Ecto neural progenitor cell (in vitro differentiated cells): ENCODE measurements at regions not wholly inside any gene's neighbourhood (a gene's known extent, or its start where the extent isn't known, plus 50 kb on each side); places are given as distances from the start of the nearest gene placed in this dataset.
"Not testable (repeated sequence)": the region's sequence is repeated elsewhere in the genome, so short reads cannot be mapped to it uniquely, and the experiment has no call there.

Experiments used
- DNase-seq: peaks from one replicate; pipeline ENCODE4 v3.0.0-alpha.2; 2018; ENCODE audit warnings: low spot score

DNA sequence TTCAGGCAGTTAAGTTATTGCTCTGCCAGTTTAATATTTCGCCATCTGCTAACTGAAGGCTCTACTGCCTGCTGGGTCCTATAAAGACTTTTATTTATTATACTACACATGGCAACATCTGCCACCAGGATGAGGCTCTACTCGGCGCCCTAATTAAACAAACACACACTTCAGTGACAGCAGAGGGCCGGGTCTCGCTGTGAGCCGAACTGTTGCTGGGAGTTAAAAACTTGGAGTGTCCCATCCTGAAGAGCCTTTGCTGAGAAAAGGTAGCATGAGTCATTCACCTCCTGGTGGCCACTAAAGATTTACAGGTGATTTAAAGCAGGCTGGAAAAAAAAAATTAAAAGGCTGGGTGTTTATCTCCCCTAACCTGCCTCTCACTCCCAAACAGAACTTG, 183.7 kb downstream of the NPIPA8 start:
- DNase-seq: not testable (repeated sequence)

DNA sequence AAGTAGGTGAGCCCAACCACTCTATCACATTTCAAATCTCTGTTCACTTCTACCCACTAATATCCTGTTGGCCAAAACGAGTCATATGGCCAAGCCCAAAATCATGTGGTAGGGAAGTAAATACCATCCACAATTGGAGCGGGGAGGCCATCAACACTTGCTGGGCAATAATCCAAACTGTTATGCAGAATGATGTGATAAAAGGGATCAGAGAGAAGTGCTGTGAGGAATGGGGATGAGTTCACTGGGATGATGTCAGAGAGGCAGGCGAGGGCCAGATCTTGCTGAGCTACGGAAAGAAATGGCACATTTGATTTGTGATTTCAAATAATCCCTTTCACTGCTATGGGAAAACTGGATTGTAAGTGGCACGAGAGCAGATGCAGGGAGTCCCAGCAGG, 188.4 kb downstream of the NPIPA8 start:
- DNase-seq: not testable (repeated sequence)

DNA sequence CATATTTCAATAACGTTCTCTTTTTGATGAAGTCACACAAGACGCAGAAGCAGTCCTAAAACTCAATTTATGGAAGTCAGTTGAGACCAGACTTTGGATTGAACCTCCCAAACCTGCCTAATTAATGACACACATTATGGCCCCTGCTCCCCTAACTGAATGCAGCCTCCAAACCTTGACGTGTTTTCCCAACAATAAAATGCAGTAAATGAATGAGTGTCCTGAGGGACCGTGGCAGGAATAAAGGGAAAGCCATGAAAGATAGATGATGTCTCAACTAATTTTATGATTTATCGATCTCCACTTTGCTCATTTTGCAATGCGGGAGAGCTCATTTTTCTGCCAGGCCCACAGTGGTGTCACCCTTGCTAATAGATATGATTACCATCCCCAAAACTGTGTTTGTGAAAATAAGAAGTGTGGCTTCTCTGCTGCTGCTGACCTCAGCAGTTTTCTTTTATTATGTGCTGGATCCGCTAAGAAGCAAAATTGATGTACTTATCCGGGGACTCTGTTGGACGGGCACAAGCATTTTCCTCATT, 189.9 kb downstream of the NPIPA8 start:
- not testable (repeated sequence) for DNase-seq

DNA sequence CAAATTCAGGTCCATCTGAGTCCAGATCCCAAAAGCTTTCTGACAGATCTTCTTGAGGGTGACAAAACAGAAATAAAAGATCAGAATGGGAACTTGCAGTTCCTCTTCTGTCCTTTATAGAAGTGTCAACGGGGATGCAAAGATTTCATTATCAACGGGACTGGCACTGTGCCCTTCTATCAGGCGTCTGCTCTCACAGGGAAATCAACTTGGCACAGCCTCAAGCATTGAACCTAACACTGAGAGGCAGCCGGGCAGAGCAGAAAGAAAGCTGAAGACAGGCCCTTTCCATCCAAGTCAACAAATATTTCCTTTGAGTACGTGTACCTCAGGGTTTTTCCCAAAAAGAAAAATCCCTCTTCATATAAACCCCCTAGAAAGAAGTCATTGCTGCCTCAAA, 194.5 kb downstream of the NPIPA8 start:
- not testable (repeated sequence) for DNase-seq

DNA sequence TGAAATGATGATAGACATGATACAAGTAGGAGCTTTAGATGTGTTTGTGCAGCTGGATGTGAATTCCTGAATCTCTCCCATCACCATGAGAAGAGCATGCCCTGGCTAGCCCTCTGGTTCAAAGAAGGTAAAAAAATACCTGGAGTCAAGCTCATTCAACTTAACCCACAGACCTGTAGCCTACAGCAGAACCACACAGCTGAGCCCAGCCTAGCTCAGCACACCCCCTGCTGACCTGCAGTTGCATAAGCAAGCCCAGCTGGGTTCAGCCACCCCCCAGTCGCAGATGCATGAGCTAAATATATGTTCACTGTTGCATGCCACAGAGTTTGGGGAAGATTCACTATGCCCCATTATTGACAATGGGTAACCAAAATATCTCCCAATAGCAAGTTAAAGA, 200.2 kb downstream of the NPIPA8 start:
- not testable (repeated sequence) for DNase-seq

DNA sequence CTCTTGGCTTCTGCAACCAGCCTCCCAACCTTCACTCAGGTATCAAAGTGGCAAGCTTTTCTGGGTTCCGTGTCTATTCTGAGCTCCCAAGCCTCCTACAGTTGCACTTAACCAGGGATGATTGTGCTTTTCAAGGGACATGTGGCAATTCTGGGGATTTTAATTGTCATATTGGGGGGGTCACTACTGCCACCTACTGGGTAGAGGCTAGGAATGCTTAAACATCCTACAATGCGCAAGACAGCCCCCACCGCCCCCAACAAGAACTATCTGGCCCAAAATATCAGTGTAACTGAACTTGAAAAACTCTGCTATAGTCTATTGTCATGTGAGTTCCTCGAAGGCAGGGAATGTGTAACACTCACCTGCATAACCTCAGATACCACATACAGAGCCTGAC, 201.5 kb downstream of the NPIPA8 start:
- not testable (repeated sequence) for DNase-seq

DNA sequence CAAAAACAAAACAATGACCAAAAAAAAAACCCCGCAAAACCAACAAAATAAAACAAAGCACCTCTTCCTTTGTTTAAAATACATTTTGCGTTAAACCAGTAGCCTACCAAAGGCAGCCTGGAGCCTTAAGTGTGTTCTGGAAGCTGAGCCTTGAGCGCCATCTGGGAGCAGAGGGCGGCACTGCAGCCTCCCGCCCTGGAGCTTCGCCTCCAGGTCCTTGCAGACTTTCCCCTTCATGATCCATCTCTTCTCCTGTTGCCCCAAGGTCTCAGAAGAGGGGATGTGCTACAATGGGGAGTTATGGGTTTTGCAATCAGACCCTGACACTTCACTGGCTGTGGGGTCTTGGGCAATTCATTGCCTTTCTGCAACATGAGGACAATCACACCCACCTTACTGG, 204.9 kb downstream of the NPIPA8 start:
- DNase-seq: not testable (repeated sequence)

DNA sequence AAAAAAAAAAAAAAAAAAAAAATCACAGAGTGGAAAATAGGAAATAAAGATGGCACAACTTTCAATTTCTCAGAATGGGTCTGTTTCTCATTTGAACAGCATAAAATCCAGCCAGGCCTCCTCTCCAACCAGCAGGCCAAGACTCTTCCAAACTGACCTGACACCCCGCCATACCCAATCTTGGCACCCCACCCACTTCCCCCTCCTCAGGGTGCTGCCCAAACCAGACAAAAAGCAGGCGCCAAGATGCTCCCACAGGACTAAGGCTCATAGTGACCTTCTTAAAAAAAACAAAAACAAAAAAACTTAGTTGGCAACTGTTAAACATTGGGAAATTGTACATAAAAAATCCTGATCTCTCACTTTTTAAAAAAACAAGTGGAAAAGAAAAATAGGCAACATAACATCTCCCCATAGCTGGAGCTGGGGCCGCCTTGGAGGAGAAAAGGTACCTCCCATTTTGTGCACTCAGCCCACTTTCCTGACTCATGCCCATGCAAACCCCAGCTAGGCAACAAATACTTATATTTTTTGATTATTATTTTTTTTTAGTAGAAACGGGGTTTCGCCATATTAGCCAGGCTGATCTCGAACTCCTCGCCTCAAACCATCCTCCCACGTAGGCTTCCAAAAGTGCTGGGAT, 205.9 kb downstream of the NPIPA8 start:
- not testable (repeated sequence) for DNase-seq

DNA sequence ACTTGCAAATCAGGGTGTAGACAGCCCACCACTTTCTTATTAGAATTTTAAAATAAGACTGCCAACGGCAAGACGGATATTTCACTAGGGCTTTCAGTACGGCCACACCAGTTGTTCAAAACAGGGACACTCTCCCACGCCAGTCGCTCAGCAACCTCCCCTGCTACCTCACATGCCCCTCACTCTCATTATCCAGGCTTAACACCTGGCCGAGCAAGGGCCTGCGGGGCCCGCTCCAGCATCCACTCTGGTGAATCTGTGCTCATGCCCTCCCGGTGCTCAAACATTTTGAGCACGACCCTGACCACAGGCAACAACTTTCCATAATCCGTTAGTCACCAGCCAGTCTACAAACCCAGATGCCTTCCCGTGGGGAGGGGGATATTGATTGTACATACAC, 209.5 kb downstream of the NPIPA8 start:
- not testable (repeated sequence) for DNase-seq

DNA sequence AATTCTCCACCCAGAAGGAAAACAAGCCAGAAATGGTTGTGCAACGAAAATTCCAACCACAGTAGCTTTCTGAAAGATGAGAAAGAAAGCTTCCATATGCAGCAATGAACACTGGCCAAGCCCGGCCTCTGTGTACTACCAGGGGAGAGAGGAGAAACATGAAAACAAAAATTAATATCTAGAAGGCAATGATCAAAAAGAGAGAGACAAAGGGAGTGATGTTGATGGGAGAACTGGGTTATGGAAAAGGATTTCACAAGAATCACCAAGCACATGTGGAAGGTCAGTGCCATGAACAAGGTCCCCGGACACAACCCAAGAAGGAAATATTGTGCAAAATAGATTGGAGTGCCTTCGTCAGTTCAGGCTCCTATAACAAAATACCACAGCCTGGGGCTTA, 217.4 kb downstream of the NPIPA8 start:
- not testable (repeated sequence) for DNase-seq

DNA sequence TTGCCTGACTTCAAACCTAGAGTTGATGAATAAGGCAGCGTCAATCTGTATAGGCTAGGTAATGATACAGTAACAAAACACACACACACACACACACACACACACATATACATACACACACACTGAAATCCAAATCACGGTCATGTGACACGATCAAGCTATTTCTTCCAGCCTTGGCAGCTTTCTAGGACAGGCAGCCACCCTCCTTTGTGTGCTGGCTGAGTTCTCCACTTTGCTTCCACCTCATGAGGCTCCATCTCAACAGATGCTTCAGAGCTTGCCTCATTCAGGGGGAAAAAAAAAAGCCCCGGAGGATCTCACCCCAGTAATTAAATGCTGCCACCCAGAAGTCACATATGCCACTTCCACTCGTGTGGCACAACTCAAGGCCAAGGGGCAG, 217.9 kb downstream of the NPIPA8 start:
- DNase-seq: not testable (repeated sequence)

DNA sequence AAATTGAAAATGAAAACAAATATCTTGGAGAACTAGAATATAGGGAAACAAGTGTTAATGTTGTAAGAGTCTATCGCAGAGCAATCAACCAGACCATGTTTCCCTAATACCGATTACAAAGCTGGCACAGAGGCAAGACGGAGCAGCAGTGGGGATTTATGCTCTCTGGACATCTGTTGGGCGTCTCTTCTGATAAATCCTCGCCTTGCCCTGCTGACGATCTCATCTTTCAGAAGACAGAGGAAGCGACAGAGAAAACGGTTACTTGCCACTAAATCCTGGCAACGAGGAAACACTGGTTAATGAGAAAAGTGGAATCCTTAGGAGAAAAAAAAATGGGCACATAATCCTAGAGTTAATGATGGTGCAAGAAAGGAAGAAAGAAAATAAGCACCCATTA, 218.5 kb downstream of the NPIPA8 start:
- not testable (repeated sequence) for DNase-seq

DNA sequence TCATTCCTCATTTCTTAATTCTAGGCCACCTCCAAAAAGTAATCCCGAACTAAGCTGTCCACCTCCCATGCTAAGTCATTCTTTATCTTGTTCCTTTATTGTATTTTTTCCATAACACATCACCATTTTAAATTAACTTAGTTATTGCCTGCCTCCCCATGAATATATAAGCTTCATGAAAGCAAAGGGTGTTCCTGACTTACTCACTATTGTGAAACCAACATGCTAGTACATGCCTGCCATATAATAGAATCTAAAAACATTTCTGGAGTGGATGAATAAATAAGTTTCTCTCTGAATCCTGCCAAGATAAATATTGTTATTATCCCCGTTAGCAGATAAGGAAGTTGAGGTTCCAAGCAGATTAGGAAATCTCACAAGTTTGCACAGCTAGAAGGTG, 232.1 kb downstream of the NPIPA8 start:
- not testable (repeated sequence) for DNase-seq

DNA sequence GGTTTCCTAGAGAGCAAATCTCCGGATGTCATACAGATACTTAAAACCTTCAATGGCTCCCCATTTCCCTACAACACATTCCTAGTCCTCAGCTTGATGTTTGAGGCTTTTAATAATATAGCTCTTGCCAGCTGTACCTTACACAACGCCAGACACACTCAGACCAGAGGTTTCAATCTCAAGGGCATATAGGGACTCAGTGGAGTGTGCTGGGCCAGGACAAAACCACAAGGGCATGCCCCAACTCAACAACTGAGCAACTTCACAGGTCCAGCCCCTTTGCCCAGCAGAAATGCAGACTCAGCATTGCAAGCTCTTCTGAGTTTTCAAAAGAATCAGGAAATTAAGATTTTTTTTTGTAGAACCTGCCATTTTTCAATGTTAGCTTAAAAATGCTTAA, 235.5 kb downstream of the NPIPA8 start:
- not testable (repeated sequence) for DNase-seq

DNA sequence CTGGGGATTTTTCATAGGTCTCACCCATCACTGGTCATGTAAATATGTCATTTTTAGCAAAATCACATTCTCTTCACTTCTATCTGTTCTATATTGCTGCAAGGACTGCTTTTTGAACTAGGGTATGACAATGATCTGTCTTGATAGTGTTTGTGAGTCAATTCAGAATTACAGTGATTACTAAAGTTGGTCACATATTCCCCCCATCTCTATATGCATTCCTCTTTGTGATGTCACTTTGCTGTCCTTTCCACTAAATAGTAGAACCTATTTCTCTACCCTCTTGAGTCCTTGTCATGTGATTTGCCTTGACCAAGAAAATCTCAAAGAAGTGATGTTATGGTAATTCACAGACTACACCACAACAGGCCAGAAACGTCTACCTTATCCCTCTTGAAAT, 243.9 kb downstream of the NPIPA8 start:
- DNase-seq: not testable (repeated sequence)

DNA sequence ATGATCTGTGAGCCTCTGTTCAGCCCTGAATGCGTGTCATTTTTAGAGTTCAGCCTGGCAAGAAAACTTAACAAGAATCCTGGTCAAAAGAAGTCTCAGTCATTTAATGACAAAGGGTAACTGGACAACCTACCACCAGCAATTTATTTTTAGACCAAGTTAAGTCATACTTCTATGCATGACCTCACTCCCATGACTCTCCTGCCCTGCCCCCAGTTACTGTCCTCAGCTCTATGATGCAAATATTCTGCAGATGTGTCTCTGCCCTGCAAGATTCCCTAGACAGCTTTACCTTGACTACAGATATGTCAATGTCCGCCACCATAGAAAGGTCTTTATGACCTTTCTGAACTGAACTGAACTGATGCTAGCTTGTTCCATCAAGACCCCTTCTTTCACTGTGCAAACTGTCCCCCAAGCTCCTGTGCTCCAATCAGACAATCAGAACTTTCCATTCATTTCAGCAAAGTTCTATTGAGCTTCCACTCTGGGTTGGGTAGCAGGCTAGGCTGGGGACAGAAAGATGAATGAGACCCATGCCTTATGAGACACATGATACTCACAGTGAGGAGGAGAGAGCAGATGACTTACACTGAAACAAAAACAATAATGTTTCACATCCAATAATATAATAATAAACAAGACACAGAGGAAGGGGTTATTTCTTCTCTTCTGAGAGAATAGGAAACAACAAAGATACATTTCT, 255.7 kb downstream of the NPIPA8 start:
- DNase-seq: not testable (repeated sequence)

DNA sequence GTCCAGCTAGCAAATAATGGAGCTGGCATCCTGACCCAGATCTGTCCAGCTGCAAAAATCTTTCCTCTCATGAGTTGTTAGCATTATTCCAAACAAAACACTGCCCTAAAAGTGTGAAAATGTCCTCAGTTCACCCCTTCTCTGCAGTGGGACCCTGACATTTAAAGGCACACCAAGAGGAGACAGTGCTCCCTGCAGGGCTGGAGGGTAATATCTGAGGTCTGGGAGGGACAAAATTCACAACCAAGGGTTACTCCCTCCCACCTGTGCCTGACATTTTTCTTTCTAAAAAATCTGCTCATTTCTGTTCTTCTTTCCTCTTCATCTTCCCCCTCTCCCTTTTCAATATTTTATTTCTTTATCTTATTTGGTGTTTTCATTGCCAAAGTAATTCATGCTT, 258.6 kb downstream of the NPIPA8 start:
- DNase-seq: not testable (repeated sequence)

DNA sequence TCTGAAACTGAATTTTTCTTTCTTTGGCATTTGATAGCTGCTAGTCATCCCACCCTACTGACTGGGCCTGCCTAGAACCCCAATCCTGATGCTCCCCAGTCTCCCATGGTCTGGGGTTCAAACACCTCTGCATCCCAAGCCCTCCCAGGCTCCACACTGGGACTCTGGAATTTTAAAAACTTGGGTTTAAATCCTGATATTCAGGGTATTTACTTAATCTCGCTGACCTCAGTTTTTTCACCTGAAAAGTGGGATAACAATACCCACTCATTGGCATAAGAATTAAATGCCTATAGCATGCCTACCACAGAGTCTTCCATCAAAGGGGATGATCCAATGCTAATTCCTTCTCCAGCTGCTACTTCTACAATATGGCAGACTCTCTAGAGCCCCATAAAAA, 264.4 kb downstream of the NPIPA8 start:
- no peak for DNase-seq

DNA sequence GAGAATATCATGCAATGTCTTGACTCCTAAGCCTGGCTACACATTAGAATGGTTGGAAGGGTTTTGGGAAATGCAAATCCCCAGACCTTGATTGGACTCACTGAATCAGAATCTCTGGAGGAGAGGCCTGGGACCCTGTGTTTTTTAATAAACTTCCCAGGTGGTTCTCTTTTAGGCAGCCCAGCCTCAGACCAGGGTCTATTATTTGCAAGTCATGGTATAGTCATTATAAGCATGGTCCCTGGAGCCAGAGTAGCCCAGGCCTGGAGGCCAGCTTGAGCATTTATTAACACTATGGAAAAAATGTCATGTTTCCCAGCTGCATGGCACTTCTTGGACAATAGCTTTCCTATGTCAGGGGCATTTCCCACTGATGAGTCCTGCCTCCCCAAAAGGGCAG, 266.9 kb downstream of the NPIPA8 start:
- DNase-seq: no peak

DNA sequence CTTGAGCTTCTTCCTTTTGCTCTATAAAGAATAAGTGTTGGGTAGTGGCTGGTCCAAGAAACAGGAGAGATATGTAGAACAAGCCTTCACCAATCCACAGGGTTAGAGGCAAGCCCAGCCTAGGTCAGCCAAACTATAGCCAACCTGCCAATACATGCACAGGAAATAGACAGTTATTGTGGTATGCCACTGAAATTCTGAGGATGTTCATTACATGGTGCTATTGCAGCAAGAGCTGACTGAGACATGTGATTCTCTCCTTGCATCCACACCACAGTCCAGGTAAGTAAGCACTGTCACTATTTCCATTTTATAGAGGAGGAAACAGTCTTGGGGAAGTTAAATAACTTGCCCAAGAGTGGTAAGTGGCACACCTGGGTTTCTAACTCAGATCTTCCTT, 268.1 kb downstream of the NPIPA8 start:
- DNase-seq: no peak

DNA sequence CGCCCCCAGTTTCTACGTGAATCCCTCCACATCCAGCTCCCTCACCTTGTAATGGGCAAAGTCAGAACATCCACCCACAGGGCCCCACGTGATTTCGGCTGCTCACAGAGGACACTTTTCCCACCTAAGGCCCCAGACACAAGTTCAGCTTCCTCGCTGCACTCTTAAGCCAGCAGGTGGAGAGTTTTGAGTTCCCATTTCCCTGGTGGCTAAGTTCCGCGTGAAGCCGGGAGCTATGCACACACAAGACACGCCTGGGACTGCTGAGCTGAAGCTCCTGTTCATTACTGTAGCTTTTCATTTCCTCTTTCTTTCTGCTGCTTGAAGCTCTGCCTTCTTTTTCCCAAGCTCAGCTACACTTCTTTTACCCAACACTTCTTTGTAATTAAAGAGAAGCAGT, 273.8 kb downstream of the NPIPA8 start:
- DNase-seq: no peak

DNA sequence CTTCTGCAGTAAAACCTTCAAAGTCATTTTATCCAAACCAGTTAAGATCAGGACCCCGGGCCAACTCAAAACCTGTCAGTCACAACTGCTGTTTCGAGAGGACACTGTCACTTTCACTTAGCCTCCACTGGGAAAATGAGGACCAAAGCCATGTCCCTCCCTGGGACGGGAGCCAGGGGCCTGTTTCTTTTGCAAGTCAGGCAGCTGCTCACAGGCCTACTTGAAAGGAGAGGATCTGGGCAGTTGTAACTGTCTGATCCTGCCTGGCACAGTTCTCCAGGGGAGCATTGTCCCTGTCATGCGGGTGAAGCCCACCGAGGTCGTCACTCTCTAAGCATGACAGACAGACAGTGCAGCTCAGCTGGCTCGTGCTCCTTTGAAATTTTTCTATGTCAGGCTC, 276.2 kb downstream of the NPIPA8 start:
- no peak for DNase-seq

DNA sequence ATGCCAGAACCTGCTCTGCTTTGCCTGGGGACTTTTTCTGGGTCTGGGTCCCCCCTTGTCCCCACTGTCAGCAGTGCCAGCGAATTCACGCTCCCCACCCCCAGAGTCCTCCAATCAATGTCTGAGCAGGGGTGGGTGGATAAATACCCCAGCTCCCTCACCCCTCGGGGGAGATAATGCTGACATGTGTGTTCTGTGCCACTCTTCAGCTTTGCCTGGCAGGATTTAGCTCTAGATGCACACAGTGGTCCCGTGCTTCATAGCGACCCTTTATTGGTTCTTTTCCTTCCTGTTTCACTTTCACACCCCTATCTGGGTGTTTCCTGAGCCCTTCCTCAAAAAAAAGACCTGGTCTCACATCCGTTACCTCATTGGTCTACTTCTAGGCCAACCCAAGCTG, 277.0 kb downstream of the NPIPA8 start:
- no peak for DNase-seq

DNA sequence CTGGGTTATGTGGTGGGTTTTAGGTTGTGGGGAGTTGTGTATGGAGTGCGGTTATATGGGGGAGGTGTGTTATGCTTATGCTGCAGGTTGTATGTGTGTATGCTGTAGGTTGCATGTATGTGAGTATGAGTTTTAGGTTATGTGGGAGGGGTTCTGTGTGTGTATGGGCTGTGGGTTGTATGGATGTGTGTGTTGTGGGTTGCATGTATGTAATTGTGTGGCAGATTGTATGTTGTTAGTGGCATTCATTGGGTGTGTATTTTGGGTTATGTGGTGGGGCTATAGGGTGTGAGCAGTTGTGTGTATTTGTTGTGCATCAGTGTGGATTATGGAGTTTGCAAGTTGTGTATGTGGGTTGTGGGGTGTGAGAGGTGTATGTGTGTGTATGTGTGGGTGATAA, 277.4 kb downstream of the NPIPA8 start:
- no peak for DNase-seq
